GM12878 (cell line): ENCODE measurements at regions not wholly inside any gene's neighbourhood (a gene's known extent, or its start where the extent isn't known, plus 50 kb on each side); places are given as distances from the start of the nearest gene placed in this dataset.

Experiments
- CTCF ChIP-seq, 3 experiments: IDR thresholded peaks in 2 of 3; conservative IDR thresholded peaks in 1 of 3; 2 replicates each; pipeline ENCODE4 v1.5.1; 2011; ENCODE audit warnings: low read depth in 3 of 3, low read length in 3 of 3, mild to moderate bottlenecking in 3 of 3, control low read depth in 2 of 3, moderate library complexity in 2 of 3, inconsistent platforms in 1 of 3, mixed read lengths in 1 of 3; ENCODE audit not compliant: control insufficient read depth in 2 of 3, insufficient read depth in 1 of 3; ENCODE audit errors: extremely low read depth in 1 of 3
- E2F8 ChIP-seq: fragments of 450-650 bp; IDR thresholded peaks from 2 replicates; pipeline ENCODE4 v1.6.1; 2018; ENCODE audit warnings: mild to moderate bottlenecking, low read depth, moderate library complexity; ENCODE audit not compliant: partially characterized antibody
- FOXM1 ChIP-seq: IDR thresholded peaks from 2 replicates; pipeline ENCODE4 v1.6.1; 2012; ENCODE audit warnings: low read depth, mild to moderate bottlenecking, inconsistent platforms, low read length, moderate library complexity
- MEF2B ChIP-seq: fragments of 450-650 bp; IDR thresholded peaks from 2 replicates; pipeline ENCODE4 v1.6.1; 2018; ENCODE audit warnings: mild to moderate bottlenecking, moderate library complexity; ENCODE audit not compliant: partially characterized antibody, poor library complexity, severe bottlenecking
- NBN ChIP-seq: fragments of 450-650 bp; IDR thresholded peaks from 2 replicates; pipeline ENCODE4 v1.6.1; 2016
- POLR2AphosphoS2 ChIP-seq: IDR thresholded peaks from 2 replicates; pipeline ENCODE4 v1.6.1; 2011; ENCODE audit warnings: low read depth, mild to moderate bottlenecking, low read length, improper control_type of control experiment, moderate library complexity
- PRDM15 ChIP-seq: fragments of 450-650 bp; formaldehyde crosslinking; IDR thresholded peaks from 2 replicates; pipeline ENCODE4 v1.4.0; 2020; ENCODE audit warnings: mild to moderate bottlenecking, moderate library complexity
- USF1 ChIP-seq: IDR thresholded peaks from 2 replicates; pipeline ENCODE4 v1.6.1; 2011; ENCODE audit warnings: borderline replicate concordance, low read depth, mild to moderate bottlenecking, moderate library complexity, mixed read lengths, low read length; ENCODE audit not compliant: insufficient read depth; ENCODE audit errors: extremely low read length
- ZBED1 ChIP-seq: IDR thresholded peaks from 2 replicates; pipeline ENCODE4 v1.6.1; 2016; ENCODE audit warnings: borderline replicate concordance
- ZBTB4 ChIP-seq: fragments of 450-650 bp; formaldehyde crosslinking; IDR thresholded peaks from 2 replicates; pipeline ENCODE4 v1.4.0; 2022; ENCODE audit warnings: mild to moderate bottlenecking, moderate library complexity

- TF ChIP-seq PRDM15 (CRISPR knock-in tag) (no peak), ZBED1 (peak; percentile 99), NBN (peak; percentile 86), E2F8 (no peak), MEF2B (peak; percentile 67), USF1 (no peak), POLR2AphosphoS2 (peak; percentile 97), CTCF (IDR thresholded peaks at IDR 0.05 in 2 of 3, conservative IDR thresholded peaks at IDR 0.05 in 1 of 3; ENCODE audit: control insufficient read depth in 2 of 3, extremely low read depth in 1 of 3, insufficient read depth in 1 of 3, low read depth in 3 of 3, low read length in 3 of 3) (no peak), ZBTB4 (no peak), FOXM1 (peak; percentile 55; the same call in 1 of the 2 replicates)
Measured at GRCh38 chr6:26251354-26252076, 113.5 kb upstream of the BTN3A2 start (continued).
